Caco-2 (cell line): ENCODE measurements at regions not wholly inside any gene's neighbourhood (a gene's known extent, or its start where the extent isn't known, plus 50 kb on each side); places are given as distances from the start of the nearest gene placed in this dataset.

ENCODE experiments used
- BruUV-seq: library from RNA; stranded (reverse); fragments of 400-500 nt; replicated peaks from 2 replicates; lab custom pipeline; 2021; lab: Mats Ljungman, UMichigan
- CTCF ChIA-PET: fragments of 300-600 bp; sonication (Branson Sonifier 250); formaldehyde crosslinking; loops from one replicate; lab custom pipeline; 2022; ENCODE audit warnings: antibody characterized with exemption; lab: Charles Lee
- POLR2A ChIA-PET: fragments of 300-600 bp; sonication (Branson Sonifier 250); formaldehyde crosslinking; loops from one replicate; lab custom pipeline; 2022; ENCODE audit warnings: antibody characterized with exemption; lab: Charles Lee
- DNase-seq, 2 experiments: peaks; one replicate each; pipeline versions ENCODE4 v3.0.0 to v3.0.0-alpha.2; 2020 to 2022
- H3K27me3 ChIP-seq: replicated peaks from 2 replicates; pipeline ENCODE4 v1.6.0; 2011; ENCODE audit warnings: low read length; ENCODE audit not compliant: control insufficient read depth, insufficient read depth
- H3K36me3 ChIP-seq: 2 replicates; pipeline ENCODE4 v1.5.1; 2011; ENCODE audit warnings: low read length; ENCODE audit not compliant: control insufficient read depth, insufficient read depth
- H3K4me1 ChIP-seq: fragments of 250-450 bp; sonication (Bioruptor Pico); 2 replicates; pipeline ENCODE4 v1.5.1; 2020; ENCODE audit warnings: mild to moderate bottlenecking
- H3K4me3 ChIP-seq: 2 replicates; pipeline ENCODE4 v1.5.1; 2011; ENCODE audit warnings: low read depth, mild to moderate bottlenecking, control low read depth, low read length
- H3K9me3 ChIP-seq: fragments of 250-450 bp; sonication (Bioruptor Pico); 2 replicates; pipeline ENCODE4 v1.5.1; 2020; ENCODE audit warnings: mild to moderate bottlenecking, moderate library complexity
- H3K27ac Mint-ChIP-seq: one replicate; pipeline ENCODE4 v1.8.0; 2022; ENCODE audit warnings: mixed read lengths; ENCODE audit not compliant: unreplicated experiment
- H3K27me3 Mint-ChIP-seq: one replicate; pipeline ENCODE4 v1.8.0; 2022; ENCODE audit warnings: mixed read lengths; ENCODE audit not compliant: insufficient read depth, unreplicated experiment
- H3K36me3 Mint-ChIP-seq: one replicate; pipeline ENCODE4 v1.8.0; 2022; ENCODE audit warnings: mild to moderate bottlenecking, mixed read lengths; ENCODE audit not compliant: insufficient read depth, unreplicated experiment
- H3K4me1 Mint-ChIP-seq: one replicate; pipeline ENCODE4 v1.8.0; 2022; ENCODE audit warnings: low read depth, mixed read lengths; ENCODE audit not compliant: unreplicated experiment
- H3K4me3 Mint-ChIP-seq: one replicate; pipeline ENCODE4 v1.8.0; 2022; ENCODE audit warnings: mild to moderate bottlenecking, moderate library complexity, mixed read lengths; ENCODE audit not compliant: unreplicated experiment
- H3K9me3 Mint-ChIP-seq: one replicate; pipeline ENCODE4 v1.8.0; 2022; ENCODE audit warnings: mixed read lengths; ENCODE audit not compliant: unreplicated experiment
- intact Hi-C: fragments of 100-400 bp; cut with micrococcal nuclease; formaldehyde crosslinking; loops from one replicate; pipeline ENCODE4 v1.10.0; 2022; ENCODE audit not compliant: unreplicated experiment
- TF ChIP-seq, protein P1 (sequence below), 2 experiments: fragments of 200-600 bp in 1 of 2; IDR thresholded peaks; 1 replicate in 1 of 2; 2 replicates in 1 of 2; pipeline versions ENCODE4 v1.5.1 to v1.8.0; 2011 to 2022; ENCODE audit warnings: antibody characterized with exemption in 1 of 2, control low read depth in 1 of 2, inconsistent platforms in 1 of 2, low read depth in 1 of 2, low read length in 1 of 2, mild to moderate bottlenecking in 1 of 2, moderate library complexity in 1 of 2; ENCODE audit not compliant: insufficient read depth in 1 of 2, severe bottlenecking in 1 of 2, unreplicated experiment in 1 of 2

DNA sequence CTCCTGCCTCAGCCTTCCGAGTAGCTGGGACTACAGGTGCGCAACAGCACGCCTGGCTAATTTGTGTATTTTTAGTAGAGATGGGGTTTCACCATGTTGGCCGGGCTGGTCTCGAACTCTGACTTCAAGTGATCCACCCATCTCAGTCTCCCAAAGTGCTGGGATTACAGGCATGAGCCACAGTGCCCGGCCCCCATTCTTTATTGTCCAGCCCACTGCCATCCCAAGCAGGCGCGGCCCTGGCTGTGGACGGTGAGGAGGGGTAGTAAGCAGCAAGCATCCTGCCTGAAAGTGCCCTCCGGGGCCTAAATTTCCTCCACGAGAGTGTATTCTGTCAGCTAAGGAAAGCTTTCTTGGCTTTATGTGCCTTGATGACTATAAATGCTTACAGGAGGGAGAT, 113.2 kb upstream of the CSF3R start:
- Mint-ChIP-seq H3K4me3 (no peak overlapping the region), H3K4me1 (no peaks in the 10 kb centered on the region), H3K36me3 (no peaks in the 10 kb centered on the region), H3K27ac (no peak overlapping the region), H3K27me3 (peaks cover 14% of the 10 kb centered on the region), H3K9me3 (no peaks in the 10 kb centered on the region)
- Histone ChIP-seq H3K27me3 (no peaks in the 10 kb centered on the region), H3K36me3 (no peaks in the 10 kb centered on the region), H3K4me1 (no peaks in the 10 kb centered on the region), H3K9me3 (no peaks in the 10 kb centered on the region), H3K4me3 (no peak overlapping the region)
- intact Hi-C loops, result no loop called here
- TF ChIP-seq, protein P1, sequence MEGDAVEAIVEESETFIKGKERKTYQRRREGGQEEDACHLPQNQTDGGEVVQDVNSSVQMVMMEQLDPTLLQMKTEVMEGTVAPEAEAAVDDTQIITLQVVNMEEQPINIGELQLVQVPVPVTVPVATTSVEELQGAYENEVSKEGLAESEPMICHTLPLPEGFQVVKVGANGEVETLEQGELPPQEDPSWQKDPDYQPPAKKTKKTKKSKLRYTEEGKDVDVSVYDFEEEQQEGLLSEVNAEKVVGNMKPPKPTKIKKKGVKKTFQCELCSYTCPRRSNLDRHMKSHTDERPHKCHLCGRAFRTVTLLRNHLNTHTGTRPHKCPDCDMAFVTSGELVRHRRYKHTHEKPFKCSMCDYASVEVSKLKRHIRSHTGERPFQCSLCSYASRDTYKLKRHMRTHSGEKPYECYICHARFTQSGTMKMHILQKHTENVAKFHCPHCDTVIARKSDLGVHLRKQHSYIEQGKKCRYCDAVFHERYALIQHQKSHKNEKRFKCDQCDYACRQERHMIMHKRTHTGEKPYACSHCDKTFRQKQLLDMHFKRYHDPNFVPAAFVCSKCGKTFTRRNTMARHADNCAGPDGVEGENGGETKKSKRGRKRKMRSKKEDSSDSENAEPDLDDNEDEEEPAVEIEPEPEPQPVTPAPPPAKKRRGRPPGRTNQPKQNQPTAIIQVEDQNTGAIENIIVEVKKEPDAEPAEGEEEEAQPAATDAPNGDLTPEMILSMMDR (IDR thresholded peaks at IDR 0.05; ENCODE audit: insufficient read depth in 1 of 2, low read depth in 1 of 2, low read length in 1 of 2, severe bottlenecking in 1 of 2, unreplicated experiment in 1 of 2), result no peak
- no peak for DNase-seq
- CTCF ChIA-PET, result no interaction called here
- POLR2A ChIA-PET, result no interaction called here
- no TSS peak for BruUV-seq

DNA sequence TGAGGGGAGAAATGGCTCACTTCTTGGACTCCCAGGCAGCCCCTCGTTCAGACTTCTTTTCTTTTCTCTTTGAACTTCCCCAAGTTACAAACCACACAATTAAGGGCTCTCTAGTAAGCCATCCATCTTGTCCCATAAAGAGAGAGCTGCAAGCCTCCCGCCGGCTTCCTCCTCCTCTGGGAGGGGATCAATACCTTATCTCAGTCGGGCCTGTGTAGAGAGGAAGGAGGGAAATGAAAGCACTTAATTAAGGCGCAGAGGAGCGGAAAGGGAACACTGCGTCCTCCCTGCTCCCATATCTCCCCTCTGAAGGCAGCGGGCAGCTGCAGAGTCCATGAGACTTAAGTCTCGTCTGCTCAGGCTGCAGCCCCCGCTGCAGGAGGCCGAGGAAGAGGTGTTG, 112.6 kb upstream of the CSF3R start:
- no peaks in the 10 kb centered on the region for H3K4me1 Mint-ChIP-seq
- H3K4me3 Mint-ChIP-seq, result no peak overlapping the region
- Histone ChIP-seq H3K9me3 (no peaks in the 10 kb centered on the region), H3K27me3 (no peaks in the 10 kb centered on the region), H3K36me3 (no peaks in the 10 kb centered on the region), H3K4me1 (no peaks in the 10 kb centered on the region), H3K4me3 (no peak overlapping the region)
- H3K27me3 Mint-ChIP-seq, result peaks cover 14% of the 10 kb centered on the region
- H3K27ac Mint-ChIP-seq, result no peak overlapping the region
- no TSS peak for BruUV-seq
- TF ChIP-seq, protein P1 (IDR thresholded peaks at IDR 0.05; ENCODE audit: insufficient read depth in 1 of 2, low read depth in 1 of 2, low read length in 1 of 2, severe bottlenecking in 1 of 2, unreplicated experiment in 1 of 2), result no peak
- DNase-seq, result no peak
- ChIA-PET CTCF (no interaction called here), POLR2A (no interaction called here)
- H3K36me3 Mint-ChIP-seq, result no peaks in the 10 kb centered on the region
- no peaks in the 10 kb centered on the region for H3K9me3 Mint-ChIP-seq
- intact Hi-C loops, result no loop called here

DNA sequence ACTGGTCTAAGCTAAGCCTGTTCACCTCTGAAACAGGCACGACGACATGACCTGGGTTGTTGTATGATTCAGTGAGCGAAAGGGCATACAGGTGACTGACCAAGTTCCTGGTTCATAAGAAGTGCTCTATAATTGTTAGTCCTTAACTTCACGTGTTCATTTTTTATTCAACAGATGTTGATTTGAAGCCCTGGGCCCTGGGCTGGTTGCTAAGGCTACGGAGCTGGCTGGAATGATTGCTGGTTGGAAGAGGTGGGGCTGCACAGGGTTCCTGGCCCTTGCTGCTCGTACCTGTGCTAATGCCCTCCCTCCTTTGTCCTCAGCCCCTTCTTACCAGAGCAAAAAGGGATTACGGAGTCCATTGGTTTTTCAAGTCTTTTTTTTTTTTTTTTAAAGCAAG, 111.3 kb upstream of the CSF3R start:
- H3K9me3 ChIP-seq, result no peaks in the 10 kb centered on the region
- Mint-ChIP-seq H3K27ac (no peak overlapping the region), H3K36me3 (no peaks in the 10 kb centered on the region), H3K4me1 (no peaks in the 10 kb centered on the region), H3K9me3 (no peaks in the 10 kb centered on the region), H3K4me3 (no peak overlapping the region), H3K27me3 (peaks cover 14% of the 10 kb centered on the region)
- H3K27me3 ChIP-seq, result no peaks in the 10 kb centered on the region
- H3K4me1 ChIP-seq, result no peaks in the 10 kb centered on the region
- no peak overlapping the region for H3K4me3 ChIP-seq
- TF ChIP-seq, protein P1 (IDR thresholded peaks at IDR 0.05; ENCODE audit: insufficient read depth in 1 of 2, low read depth in 1 of 2, low read length in 1 of 2, severe bottlenecking in 1 of 2, unreplicated experiment in 1 of 2), result no peak
- CTCF ChIA-PET, result interaction anchor here (0.6 to 1.5 kb wide), 3 partner anchors 18 to 83 kb away, joined by 3 to 5 read pairs (median 4); no protein-coding TSS in a partner anchor
- no peaks in the 10 kb centered on the region for H3K36me3 ChIP-seq
- intact Hi-C loops, result no loop called here
- POLR2A ChIA-PET, result no interaction called here
- DNase-seq, result no peak
- no TSS peak for BruUV-seq
